HL-60 (cell line): ENCODE measurements at regions not wholly inside any gene's neighbourhood (a gene's known extent, or its start where the extent isn't known, plus 50 kb on each side); places are given as distances from the start of the nearest gene placed in this dataset.
A peak's percentile ranks its signal among the peaks of the same experiment; 100 is the strongest.

Experiments
- DNase-seq, 2 experiments: peaks; one replicate each; pipeline ENCODE4 v3.0.0-alpha.2; 2010 to 2020; ENCODE audit warnings: low read depth in 1 of 2, low spot score in 1 of 2
- H3K27ac ChIP-seq: fragments of 250-450 bp; sonication (Bioruptor Pico); replicated peaks from 2 replicates; pipeline ENCODE4 v1.5.1; 2020; ENCODE audit warnings: mild to moderate bottlenecking, moderate library complexity
- H3K27me3 ChIP-seq: fragments of 250-450 bp; sonication (Bioruptor Pico); 2 replicates; pipeline ENCODE4 v1.5.1; 2021; ENCODE audit warnings: mild to moderate bottlenecking, moderate library complexity; ENCODE audit not compliant: insufficient read depth, poor library complexity, severe bottlenecking
- H3K4me3 ChIP-seq: replicated peaks from 2 replicates; pipeline ENCODE4 v1.5.1; 2011; ENCODE audit warnings: mild to moderate bottlenecking, control low read depth, low read length; ENCODE audit not compliant: insufficient read depth
- CTCF ChIP-seq: IDR thresholded peaks from one replicate; pipeline ENCODE4 v1.5.1; 2011; ENCODE audit warnings: low read length, control low read depth, inconsistent platforms; ENCODE audit not compliant: insufficient read depth
- GABPA ChIP-seq: IDR thresholded peaks from 2 replicates; pipeline ENCODE4 v1.6.1; 2012; ENCODE audit warnings: low read depth
- POLR2AphosphoS5 ChIP-seq: IDR thresholded peaks from 2 replicates; pipeline ENCODE4 v1.6.1; 2012; ENCODE audit warnings: low read depth
- REST ChIP-seq: IDR thresholded peaks from 2 replicates; pipeline ENCODE4 v1.6.1; 2012; ENCODE audit warnings: low read depth; ENCODE audit not compliant: insufficient replicate concordance
- SPI1 ChIP-seq: IDR thresholded peaks from 2 replicates; pipeline ENCODE4 v1.6.1; 2012; ENCODE audit warnings: low read depth, mild to moderate bottlenecking, borderline replicate concordance

- no peak for DNase-seq
- no peaks in the 10 kb centered on the region for H3K27me3 ChIP-seq
- no peak overlapping the region for H3K27ac ChIP-seq
- no peak overlapping the region for H3K4me3 ChIP-seq
- TF ChIP-seq CTCF (no peak), POLR2AphosphoS5 (no peak)
These were observed 549.3 kb downstream of the ARAP2 start for GRCh38 chr4:35695003-35695402.

GRCh38 chr4:35695421-35695820 is 548.9 kb downstream of the ARAP2 start:
- no peak for TF ChIP-seq POLR2AphosphoS5
- TF ChIP-seq CTCF, result no peak
- TF ChIP-seq REST, result no peak
- no peak for DNase-seq
- H3K27ac ChIP-seq, result no peak overlapping the region

GRCh38 chr4:35697210-35697736 is 547.0 kb downstream of the ARAP2 start:
- Histone ChIP-seq H3K27ac (no peak overlapping the region), H3K4me3 (no peak overlapping the region), H3K27me3 (no peaks in the 10 kb centered on the region)
- TF ChIP-seq CTCF (no peak), SPI1 (no peak), POLR2AphosphoS5 (no peak)
- no peak for DNase-seq

More at GRCh38 chr4:35695421-35695820, 548.9 kb downstream of the ARAP2 start:
- Histone ChIP-seq H3K4me3 (no peak overlapping the region), H3K27me3 (no peaks in the 10 kb centered on the region)

- Histone ChIP-seq H3K4me3 (no peak overlapping the region), H3K27ac (no peak overlapping the region), H3K27me3 (no peaks in the 10 kb centered on the region)
- TF ChIP-seq SPI1, result peak; percentile 51
- TF ChIP-seq GABPA, result no peak
- no peak for DNase-seq
These were observed 543.7 kb downstream of the ARAP2 start for GRCh38 chr4:35700663-35701062.

GRCh38 chr4:35709080-35709479 is 535.2 kb downstream of the ARAP2 start:
- DNase-seq, result no peak
- TF ChIP-seq GABPA, result no peak
- TF ChIP-seq POLR2AphosphoS5, result no peak
- no peak for TF ChIP-seq SPI1
- TF ChIP-seq CTCF, result no peak
- no peak for TF ChIP-seq REST
- no peaks in the 10 kb centered on the region for H3K27me3 ChIP-seq
- H3K27ac ChIP-seq, result no peak overlapping the region
- H3K4me3 ChIP-seq, result no peak overlapping the region
